Right atrium auricular region (tissue), 2 donors: ENCODE measurements at regions not wholly inside any gene's neighbourhood (a gene's known extent, or its start where the extent isn't known, plus 50 kb on each side); places are given as distances from the start of the nearest gene placed in this dataset.

ENCODE experiments used
- DNase-seq: peaks from one replicate; pipeline ENCODE4 v3.0.0-alpha.2; 2019; ENCODE audit warnings: low spot score
- H3K27ac ChIP-seq, 2 donors: fragments of 200-600 bp; sonication (generic); 1 replicate in 1 of 2; 2 replicates in 1 of 2; pipeline ENCODE4 v1.5.1; 2016 to 2019
- H3K27me3 ChIP-seq, 2 donors: fragments of 200-600 bp; sonication (generic); one replicate each; pipeline versions ENCODE4 v1.5.1 to v1.6.0; 2017 to 2019
- H3K36me3 ChIP-seq: fragments of 200-600 bp; sonication (generic); one replicate; pipeline ENCODE4 v1.5.1; 2016
- H3K4me1 ChIP-seq, 2 donors: fragments of 200-600 bp; sonication (generic); one replicate each; pipeline versions ENCODE4 v1.5.1 to v1.6.0; 2017 to 2019
- H3K4me3 ChIP-seq, 2 donors: fragments of 200-600 bp; sonication (generic); 1 replicate in 1 of 2; 2 replicates in 1 of 2; pipeline ENCODE4 v1.5.1; 2017 to 2019; ENCODE audit warnings: mild to moderate bottlenecking in 1 of 2, moderate library complexity in 1 of 2
- H3K9me3 ChIP-seq, 2 donors: fragments of 200-600 bp; sonication (generic); one replicate each; pipeline ENCODE4 v1.5.1; 2019
- CTCF ChIP-seq, 2 donors: fragments of 200-600 bp; sonication (generic); IDR thresholded peaks; one replicate each; pipeline ENCODE4 v1.5.1; 2019; ENCODE audit warnings: antibody characterized with exemption in 2 of 2

- TF ChIP-seq CTCF (IDR thresholded peaks at IDR 0.05), result no peak
- H3K27ac ChIP-seq, result peak overlapping the region; percentile 76 to 86
- DNase-seq, result no peak
Observed at GRCh38 chr2:133766164-133766832, 198.0 kb upstream of the NCKAP5 start.

GRCh38 chr2:133768256-133768655 is 200.0 kb upstream of the NCKAP5 start:
- no peak for DNase-seq
- H3K27me3 ChIP-seq, result no peaks in the 10 kb centered on the region
- peaks cover 0 to 13% of the 10 kb centered on the region in 2 donors for H3K4me1 ChIP-seq
- no peaks in the 10 kb centered on the region for H3K36me3 ChIP-seq
- no peaks in the 10 kb centered on the region for H3K9me3 ChIP-seq
- H3K4me3 ChIP-seq, result no peak overlapping the region
- no peak for TF ChIP-seq CTCF (IDR thresholded peaks at IDR 0.05)
- H3K27ac ChIP-seq, result peak overlapping the region; percentile 18 to 86

More at GRCh38 chr2:133766164-133766832, 198.0 kb upstream of the NCKAP5 start:
- no peak overlapping the region for H3K4me3 ChIP-seq
- H3K4me1 ChIP-seq, result peaks cover 0 to 13% of the 10 kb centered on the region in 2 donors
- no peaks in the 10 kb centered on the region for H3K9me3 ChIP-seq
- H3K27me3 ChIP-seq, result no peaks in the 10 kb centered on the region
- no peaks in the 10 kb centered on the region for H3K36me3 ChIP-seq

GRCh38 chr2:133768658-133769435 is 200.6 kb upstream of the NCKAP5 start:
- H3K27me3 ChIP-seq, result no peaks in the 10 kb centered on the region
- H3K9me3 ChIP-seq, result no peaks in the 10 kb centered on the region
- H3K27ac ChIP-seq, result peak overlapping the region; percentile 18 to 86
- H3K4me3 ChIP-seq, result no peak overlapping the region
- DNase-seq, result no peak
- no peak for TF ChIP-seq CTCF (IDR thresholded peaks at IDR 0.05)
- H3K4me1 ChIP-seq, result peaks cover 0 to 16% of the 10 kb centered on the region in 2 donors
- no peaks in the 10 kb centered on the region for H3K36me3 ChIP-seq

- Histone ChIP-seq H3K27ac (peak overlapping the region; percentile 66 to 89), H3K4me3 (no peak overlapping the region), H3K9me3 (no peaks in the 10 kb centered on the region), H3K36me3 (no peaks in the 10 kb centered on the region), H3K27me3 (no peaks in the 10 kb centered on the region), H3K4me1 (peaks cover 0 to 18% of the 10 kb centered on the region in 2 donors)
- TF ChIP-seq CTCF (IDR thresholded peaks at IDR 0.05), result no peak
- no peak for DNase-seq
Observed at GRCh38 chr2:133773854-133774653, 205.8 kb upstream of the NCKAP5 start.

GRCh38 chr2:133774654-133775015 is 206.4 kb upstream of the NCKAP5 start:
- no peak for TF ChIP-seq CTCF (IDR thresholded peaks at IDR 0.05)
- DNase-seq, result no peak
- peak overlapping the region; percentile 66 to 89 for H3K27ac ChIP-seq
- no peaks in the 10 kb centered on the region for H3K27me3 ChIP-seq
- no peaks in the 10 kb centered on the region for H3K9me3 ChIP-seq
- H3K4me3 ChIP-seq, result no peak overlapping the region
- no peaks in the 10 kb centered on the region for H3K36me3 ChIP-seq
- peaks cover 0 to 18% of the 10 kb centered on the region in 2 donors for H3K4me1 ChIP-seq
